ENCODE measurements at regions not wholly inside any gene's neighbourhood (a gene's known extent, or its start where the extent isn't known, plus 50 kb on each side); places are given as distances from the start of the nearest gene placed in this dataset.

- TF ChIP-seq CTCF (conservative IDR thresholded peaks at IDR 0.05 in 1 of 2, IDR thresholded peaks at IDR 0.05 in 1 of 2; ENCODE audit: low read depth in 1 of 2, low read length in 2 of 2) (no peak), EZH2 (IDR thresholded peaks at IDR 0.05; ENCODE audit: low read length, missing control alignments) (no peak)
These were observed 118.9 kb downstream of the CTTN start for GRCh38 chr11:70517203-70517602.
